Stimulated activated CD4-positive, alpha-beta T cell treated with anti-CD3 and anti-CD28 coated beads, Interleukin-4, amount 100 ng/mL, for 4 hours (primary cell): ENCODE measurements at regions not wholly inside any gene's neighbourhood (a gene's known extent, or its start where the extent isn't known, plus 50 kb on each side); places are given as distances from the start of the nearest gene placed in this dataset.
"Not testable (repeated sequence)": the region's sequence is repeated elsewhere in the genome, so short reads cannot be mapped to it uniquely, and the experiment has no call there.

Experiments
- DNase-seq, 2 experiments: peaks; one replicate each; pipeline ENCODE4 v3.0.0-alpha.2; 2020

- not testable (repeated sequence) for DNase-seq
Observed at GRCh38 chr12:131214936-131215335, 261.2 kb downstream of the ADGRD1 start.

DNA sequence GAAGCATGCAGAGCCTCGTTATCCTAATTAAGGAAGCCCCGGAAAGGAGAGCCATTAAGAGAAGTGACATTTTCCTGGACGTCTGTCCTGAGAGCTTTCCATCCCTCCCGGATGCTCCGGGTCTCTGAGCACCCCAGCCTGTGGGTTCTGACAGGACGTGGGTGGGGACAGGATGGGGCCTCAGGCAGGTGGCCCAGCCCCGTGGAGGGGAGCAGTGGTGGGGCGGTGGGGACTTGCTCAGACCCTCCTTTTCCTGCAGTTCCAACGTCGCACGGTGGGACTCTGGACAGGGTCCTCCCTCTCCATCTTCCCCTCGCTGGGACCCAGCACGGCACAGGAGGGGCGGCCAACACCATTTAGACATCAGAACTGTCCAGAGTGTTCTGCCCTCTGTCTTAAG lies 262.9 kb downstream of the ADGRD1 start:
- DNase-seq, result not testable (repeated sequence)

DNA sequence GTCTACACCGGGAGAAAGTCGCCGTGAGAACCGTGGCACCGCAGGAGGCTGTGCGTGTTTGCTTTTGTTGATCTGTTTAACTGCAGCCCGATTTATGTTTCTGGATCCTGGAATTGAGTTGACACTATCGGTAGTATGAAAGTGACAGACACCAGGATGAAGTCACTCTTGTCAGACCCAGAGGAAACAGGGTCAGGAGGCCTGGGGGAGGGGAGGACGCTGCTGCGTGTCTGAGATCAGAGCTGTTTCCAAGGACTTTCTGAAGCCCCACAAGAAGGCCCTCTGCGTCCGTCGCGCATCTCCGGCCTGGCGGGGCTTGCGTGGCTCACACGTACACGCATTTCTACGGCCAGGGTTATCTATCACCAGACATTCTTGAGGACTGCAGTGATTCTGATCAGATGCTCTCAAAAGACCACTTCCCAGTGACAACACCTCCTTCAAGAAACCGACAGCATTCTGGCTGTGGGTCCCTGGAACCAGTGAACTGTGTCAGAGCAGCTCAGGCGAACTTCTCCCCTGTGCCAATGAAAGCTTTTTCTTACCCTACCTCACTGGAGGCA lies 263.4 kb downstream of the ADGRD1 start:
- DNase-seq, result no peak

- DNase-seq, result no peak
Observed at GRCh38 chr12:131218026-131218922, 264.6 kb downstream of the ADGRD1 start.

GRCh38 chr12:131218923-131219669 lies 265.4 kb downstream of the ADGRD1 start:
- DNase-seq, result no peak

DNA sequence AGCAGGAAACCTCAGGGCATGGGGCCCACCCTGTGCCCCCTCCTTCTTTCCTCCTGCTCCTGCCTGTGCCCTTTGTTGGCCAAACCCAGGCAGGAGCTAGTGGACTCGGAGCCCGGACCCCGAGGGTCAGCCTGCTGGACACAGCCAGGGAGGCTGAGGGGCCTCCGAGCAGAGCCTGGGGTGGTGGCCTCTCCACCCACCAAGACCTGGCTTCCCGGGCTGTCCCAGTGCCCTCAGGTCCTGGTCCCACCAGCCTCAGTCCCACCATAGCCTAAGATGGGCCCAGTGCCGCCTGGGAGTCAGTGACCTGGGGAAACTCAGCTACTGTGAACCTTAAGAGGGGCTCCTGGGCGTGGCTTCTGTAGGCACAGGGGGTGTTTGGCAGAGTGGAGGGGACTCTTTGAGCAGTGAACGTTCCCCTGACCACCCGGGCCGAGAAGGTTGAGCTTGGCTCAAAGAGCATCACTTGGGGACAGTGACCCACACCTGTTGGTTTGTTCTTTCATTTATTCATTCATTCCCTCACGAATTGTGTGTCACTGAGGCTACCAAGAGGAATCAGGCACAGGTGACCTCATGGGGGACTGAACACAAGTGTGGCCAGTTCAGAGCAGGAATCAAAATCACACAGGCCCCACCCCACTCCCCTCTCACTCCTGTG lies 266.1 kb downstream of the ADGRD1 start:
- no peak for DNase-seq

DNA sequence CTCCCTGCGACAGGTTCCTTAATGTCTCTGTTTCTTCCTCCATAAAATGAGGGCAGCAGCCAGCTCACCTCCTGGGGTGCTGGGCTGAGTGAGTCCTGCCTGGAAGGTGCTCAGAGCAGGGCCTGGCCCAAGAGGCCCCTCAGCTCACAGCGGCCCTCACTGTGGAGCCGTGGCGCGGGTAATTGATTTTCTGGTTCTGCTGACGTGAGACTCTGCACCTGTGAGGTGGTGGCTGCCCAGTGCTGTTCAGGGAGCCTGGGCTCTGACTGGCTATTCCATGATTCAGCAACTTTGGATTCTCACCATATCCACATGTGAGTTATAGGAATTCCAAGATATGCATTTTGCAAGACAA lies 266.6 kb downstream of the ADGRD1 start:
- no peak for DNase-seq

- DNase-seq, result no peak
Observed at GRCh38 chr12:131221061-131221956, 267.6 kb downstream of the ADGRD1 start.

DNA sequence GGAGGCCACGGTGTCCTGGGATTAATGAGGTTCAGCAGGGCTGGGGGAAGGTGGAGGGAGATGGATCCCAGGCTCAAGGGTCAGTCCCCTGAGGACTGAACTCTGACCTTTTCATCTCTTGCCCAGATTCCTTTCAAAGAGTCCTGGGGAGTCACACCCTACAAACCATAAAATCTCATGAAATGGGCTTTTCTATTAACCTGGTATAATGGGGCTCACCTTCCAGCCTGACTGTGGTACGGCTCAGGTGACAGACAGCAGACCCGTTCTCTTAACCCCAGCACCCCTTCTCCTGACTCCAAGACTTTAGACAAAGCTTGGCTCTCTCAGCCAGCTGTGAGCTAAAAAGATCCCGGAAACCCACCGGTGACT lies 268.2 kb downstream of the ADGRD1 start:
- DNase-seq, result no peak

- no peak for DNase-seq
Observed at GRCh38 chr12:131222329-131223139, 268.8 kb downstream of the ADGRD1 start.

DNA sequence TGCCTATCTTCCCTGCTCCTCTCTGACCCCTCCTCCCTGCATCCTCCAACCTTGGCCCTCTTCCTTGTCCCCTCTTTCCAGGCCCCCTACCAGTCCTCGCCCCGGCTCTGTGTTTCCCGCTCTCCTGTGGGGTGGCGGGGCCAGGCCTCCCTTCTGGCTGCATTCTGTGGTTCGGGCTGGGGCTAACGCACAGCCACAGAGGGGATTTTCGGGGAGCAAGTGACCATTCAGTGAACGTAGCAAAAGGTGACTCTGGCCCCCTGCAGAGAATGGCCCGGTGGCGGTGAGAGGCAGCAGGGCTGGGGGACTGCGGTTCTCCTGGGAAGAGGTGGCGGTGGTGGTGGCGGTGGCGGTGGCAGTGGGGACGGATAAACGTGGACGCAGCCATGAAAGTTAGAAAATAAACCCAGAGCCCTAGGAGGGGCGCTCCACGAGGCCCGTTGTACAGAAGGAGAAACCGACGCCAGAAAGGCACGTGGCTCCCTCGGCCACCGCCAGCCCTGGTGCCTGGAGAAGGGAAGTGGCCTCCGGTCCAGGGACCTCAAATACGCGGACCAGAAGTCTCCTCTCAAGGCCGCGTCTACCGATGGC lies 269.6 kb downstream of the ADGRD1 start:
- DNase-seq, result no peak

DNA sequence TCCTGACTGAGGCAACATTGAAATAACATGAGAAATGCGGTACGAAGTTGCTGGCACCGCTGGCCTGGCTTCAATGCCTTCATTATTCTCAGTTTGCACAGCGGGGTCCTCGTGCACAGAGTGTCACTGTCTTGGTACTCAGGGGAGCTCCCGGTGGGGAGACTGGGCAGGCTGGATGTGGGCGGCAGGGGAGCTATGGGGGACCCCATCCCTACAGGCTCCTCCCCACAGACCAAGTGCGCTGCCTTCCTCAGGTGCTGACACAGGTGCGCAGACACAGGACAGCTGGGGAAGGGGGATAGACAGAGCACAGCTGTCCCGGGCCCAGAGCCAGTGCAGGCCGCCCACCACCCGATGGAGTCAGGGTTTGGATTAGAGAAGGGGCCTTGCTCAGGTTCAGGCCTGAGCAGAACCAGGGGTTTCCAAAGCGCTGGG lies 270.1 kb downstream of the ADGRD1 start:
- DNase-seq, result no peak

- DNase-seq, result not testable (repeated sequence)
Observed at GRCh38 chr12:131224226-131225065, 270.7 kb downstream of the ADGRD1 start.

DNA sequence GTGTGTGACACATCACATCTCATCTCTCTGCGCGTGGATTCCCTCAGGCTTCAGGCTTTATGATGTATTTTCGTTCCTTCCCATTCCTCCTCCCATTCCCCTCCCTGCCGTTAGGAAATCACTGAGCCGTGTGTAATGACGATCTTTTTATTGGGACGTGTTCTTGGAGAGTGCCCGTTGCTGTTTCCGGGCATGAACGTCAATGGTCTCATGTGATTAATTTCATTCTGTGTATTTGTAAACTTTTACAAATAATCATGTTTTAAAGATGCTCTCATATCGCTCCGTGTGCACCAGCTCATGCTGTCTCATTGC lies 271.3 kb downstream of the ADGRD1 start:
- not testable (repeated sequence) for DNase-seq

DNA sequence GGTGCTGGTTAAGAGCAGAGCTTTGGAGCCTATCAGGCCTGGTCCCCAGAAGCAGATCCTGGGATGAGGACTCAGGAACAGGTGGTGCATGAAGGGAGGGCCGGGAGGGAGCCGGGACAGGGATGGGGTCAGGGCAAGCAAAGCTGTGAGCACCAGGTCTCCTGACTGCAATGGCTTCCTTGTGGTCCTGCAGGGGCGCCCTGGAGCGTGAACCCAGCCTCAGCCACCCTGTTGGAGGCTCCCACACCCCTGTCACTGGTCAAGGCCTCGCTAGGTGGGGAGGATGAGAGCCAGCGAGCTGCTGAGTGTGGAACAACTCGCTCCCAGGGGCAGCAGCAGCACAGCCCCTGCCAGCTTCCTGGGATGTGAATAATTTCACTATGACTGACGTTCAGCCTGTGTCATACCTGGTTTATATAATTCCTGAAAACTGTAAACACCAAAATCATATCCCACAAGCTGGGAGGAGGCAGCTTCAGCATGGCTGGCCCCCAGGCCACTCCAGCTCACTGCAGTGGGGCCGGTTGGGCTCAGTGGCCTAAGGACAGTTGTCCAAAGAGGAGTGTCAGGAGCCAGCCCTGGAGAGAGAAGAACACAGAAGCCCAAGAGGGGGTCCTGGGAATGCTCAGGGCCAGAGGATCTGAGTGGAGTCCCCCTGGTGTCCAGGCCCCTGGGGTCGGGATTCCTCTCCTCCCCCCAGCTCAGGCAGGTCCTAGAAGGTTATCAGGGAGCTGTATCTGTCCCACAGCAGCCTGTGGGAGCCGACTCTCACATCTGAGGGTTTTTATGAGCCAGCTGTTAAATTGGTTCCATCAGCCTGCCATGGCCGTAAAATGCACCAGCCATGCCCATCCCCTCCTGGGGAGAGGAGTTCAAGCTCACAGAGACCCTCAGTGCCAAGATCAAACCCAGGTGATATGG lies 272.9 kb downstream of the ADGRD1 start:
- DNase-seq, result no peak

- DNase-seq, result not testable (repeated sequence)
Observed at GRCh38 chr12:131227641-131228040, 273.9 kb downstream of the ADGRD1 start.

- DNase-seq, result not testable (repeated sequence)
Observed at GRCh38 chr12:131229079-131229425, 275.3 kb downstream of the ADGRD1 start.

DNA sequence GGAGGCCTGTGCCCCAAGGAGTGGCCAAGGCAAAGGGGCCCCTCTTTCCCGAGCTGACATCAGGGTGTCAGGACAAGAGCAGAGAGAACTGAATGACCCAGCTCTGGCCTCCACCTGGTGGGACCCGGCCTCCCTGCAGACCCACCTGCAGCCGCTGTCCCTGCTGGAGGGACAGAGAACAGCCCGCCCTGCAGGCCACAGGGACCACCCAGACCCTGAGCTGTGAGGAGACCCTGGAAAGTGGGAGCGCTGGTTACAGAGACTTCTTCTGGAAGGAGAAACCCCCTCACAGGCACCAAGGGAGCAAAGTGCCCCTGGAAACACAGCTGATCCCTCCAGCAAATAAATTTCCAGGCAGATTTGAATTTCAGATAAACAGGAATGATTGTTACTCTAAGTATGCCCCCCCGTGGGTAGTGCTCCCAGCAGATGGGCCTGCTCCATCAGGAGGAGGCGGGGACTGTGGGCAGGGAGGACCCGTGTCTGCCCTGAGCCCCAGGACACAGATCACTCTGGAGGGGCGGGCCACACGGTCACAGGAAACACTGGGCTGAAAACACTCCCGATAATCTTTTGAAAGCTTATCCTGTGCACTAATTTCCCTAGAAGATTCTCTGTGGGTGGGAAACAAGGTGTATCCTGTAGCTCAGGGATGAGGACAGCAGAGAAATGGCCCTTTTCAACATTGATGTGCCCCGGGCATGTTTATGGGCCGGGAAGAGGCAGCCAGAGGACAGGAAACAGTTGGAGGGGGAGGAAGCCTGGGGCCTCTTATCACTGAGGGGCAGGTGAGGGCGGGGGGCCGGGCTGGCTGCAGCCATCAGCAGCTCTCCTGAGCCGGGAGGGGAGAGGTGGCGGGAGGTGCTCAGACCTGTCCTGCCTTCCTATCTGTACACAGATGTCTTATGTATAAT lies 276.0 kb downstream of the ADGRD1 start:
- DNase-seq, result no peak
